CMK (cell line): ENCODE measurements at regions not wholly inside any gene's neighbourhood (a gene's known extent, or its start where the extent isn't known, plus 50 kb on each side); places are given as distances from the start of the nearest gene placed in this dataset.
"Not testable (repeated sequence)": the region's sequence is repeated elsewhere in the genome, so short reads cannot be mapped to it uniquely, and the experiment has no call there.

Source experiments
- DNase-seq: peaks from one replicate; pipeline ENCODE4 v3.0.0-alpha.2; 2010; ENCODE audit warnings: low read depth

GRCh38 chr11:36791957-36792356 is 193.9 kb upstream of the RAG2 start:
- no peak for DNase-seq

- no peak for DNase-seq
Observed at GRCh38 chr11:36790526-36790925, 192.5 kb upstream of the RAG2 start.

- no peak for DNase-seq
Observed at GRCh38 chr11:36783808-36784207, 185.8 kb upstream of the RAG2 start.

- no peak for DNase-seq
Observed at GRCh38 chr11:36779791-36780190, 181.8 kb upstream of the RAG2 start.

- no peak for DNase-seq
Observed at GRCh38 chr11:36777311-36777710, 179.3 kb upstream of the RAG2 start.

- no peak for DNase-seq
Observed at GRCh38 chr11:36775756-36776155, 177.7 kb upstream of the RAG2 start.

- DNase-seq: no peak
Observed at GRCh38 chr11:36775130-36775529, 177.1 kb upstream of the RAG2 start.

GRCh38 chr11:36774603-36775002 is 176.6 kb upstream of the RAG2 start:
- DNase-seq: no peak

- no peak for DNase-seq
Observed at GRCh38 chr11:36763187-36763586, 165.2 kb upstream of the RAG2 start.

- no peak for DNase-seq
Observed at GRCh38 chr11:36757075-36757474, 159.0 kb upstream of the RAG2 start.

GRCh38 chr11:36753960-36754359 is 155.9 kb upstream of the RAG2 start:
- no peak for DNase-seq

- no peak for DNase-seq
Observed at GRCh38 chr11:36751996-36752395, 154.0 kb upstream of the RAG2 start.

- DNase-seq: no peak
Observed at GRCh38 chr11:36751335-36751781, 153.3 kb upstream of the RAG2 start.

GRCh38 chr11:36750349-36750748 is 152.3 kb upstream of the RAG2 start:
- DNase-seq: no peak

- no peak for DNase-seq
Observed at GRCh38 chr11:36748836-36749235, 150.8 kb upstream of the RAG2 start.

GRCh38 chr11:36746886-36747710 is 149.1 kb upstream of the RAG2 start:
- DNase-seq: peak; percentile 78

GRCh38 chr11:36744375-36745168 is 146.5 kb upstream of the RAG2 start:
- DNase-seq: peak; percentile 32

- DNase-seq: no peak
Observed at GRCh38 chr11:36743039-36743438, 145.0 kb upstream of the RAG2 start.

- no peak for DNase-seq
Observed at GRCh38 chr11:36741515-36741914, 143.5 kb upstream of the RAG2 start.

- DNase-seq: no peak
Observed at GRCh38 chr11:36738292-36738861, 140.3 kb upstream of the RAG2 start.

GRCh38 chr11:36736103-36736502 is 138.1 kb upstream of the RAG2 start:
- DNase-seq: no peak

- not testable (repeated sequence) for DNase-seq
Observed at GRCh38 chr11:36733721-36734120, 135.7 kb upstream of the RAG2 start.

- DNase-seq: no peak
Observed at GRCh38 chr11:36730761-36731160, 132.7 kb upstream of the RAG2 start.
